ENCODE measurements at regions not wholly inside any gene's neighbourhood (a gene's known extent, or its start where the extent isn't known, plus 50 kb on each side); places are given as distances from the start of the nearest gene placed in this dataset.

- Histone ChIP-seq H3K9me3 (ENCODE audit: control insufficient read depth in 4 of 4, insufficient read depth in 3 of 4, low read length in 3 of 4) (peaks cover 0 to 3% (median 1%) of the 10 kb centered on the region in 4 donors), H3K4me3 (no peak overlapping the region), H3K9ac (ENCODE audit: insufficient read depth in 1 of 2, low read length in 2 of 2) (no peak overlapping the region), H3K36me3 (ENCODE audit: control insufficient read depth in 4 of 4, insufficient read depth in 4 of 4, low read length in 4 of 4) (no peaks in the 10 kb centered on the region), H3K27me3 (ENCODE audit: control insufficient read depth in 3 of 3, insufficient read depth in 3 of 3, low read length in 2 of 3) (peaks cover 0 to under 1% (median 0%) of the 10 kb centered on the region in 3 donors), H3K4me1 (ENCODE audit: control insufficient read depth in 5 of 5, insufficient read depth in 5 of 5, low read length in 5 of 5) (no peaks in the 10 kb centered on the region), H3K27ac (ENCODE audit: low read depth in 1 of 2, low read length in 1 of 2) (no peak overlapping the region)
- 87% methylated on average over 10 of the region's 10 CpGs for WGBS, 2 donors
- TF ChIP-seq CTCF (IDR thresholded peaks at IDR 0.05; ENCODE audit: control extremely low read depth, extremely low read depth), result no peak
- DNase-seq (no peak), ATAC-seq (ENCODE audit: insufficient read depth, low FRiP score) (no peak)
These were observed 423.8 kb upstream of the MKI67 start for GRCh38 chr10:128550045-128550444.

- no peak for DNase-seq
- Histone ChIP-seq H3K27me3 (ENCODE audit: control insufficient read depth in 3 of 3, insufficient read depth in 3 of 3, low read length in 2 of 3) (peaks cover 0 to 4% (median 0%) of the 10 kb centered on the region in 3 donors), H3K4me3 (no peak overlapping the region), H3K9ac (ENCODE audit: insufficient read depth in 1 of 2, low read length in 2 of 2) (no peak overlapping the region), H3K9me3 (ENCODE audit: control insufficient read depth in 4 of 4, insufficient read depth in 3 of 4, low read length in 3 of 4) (peaks cover 0 to 3% (median 1%) of the 10 kb centered on the region in 4 donors), H3K36me3 (ENCODE audit: control insufficient read depth in 4 of 4, insufficient read depth in 4 of 4, low read length in 4 of 4) (no peaks in the 10 kb centered on the region), H3K27ac (ENCODE audit: low read depth in 1 of 2, low read length in 1 of 2) (no peak overlapping the region), H3K4me1 (ENCODE audit: control insufficient read depth in 5 of 5, insufficient read depth in 5 of 5, low read length in 5 of 5) (no peaks in the 10 kb centered on the region)
- TF ChIP-seq CTCF (IDR thresholded peaks at IDR 0.05; ENCODE audit: control extremely low read depth, extremely low read depth), result no peak
- WGBS, 2 donors, result 83 to 88% methylated on average over 7 of the region's 7 CpGs
- no peak for ATAC-seq (ENCODE audit: insufficient read depth, low FRiP score)
These were observed 425.3 kb upstream of the MKI67 start for GRCh38 chr10:128551475-128551874.

- ATAC-seq (ENCODE audit: insufficient read depth, low FRiP score), result no peak
- H3K27ac ChIP-seq (ENCODE audit: low read depth in 1 of 2, low read length in 1 of 2), result no peak overlapping the region
- 64 to 85% methylated on average over 2 of the region's 2 CpGs for WGBS, 2 donors
These were observed 427.5 kb upstream of the MKI67 start for GRCh38 chr10:128553755-128554154.

More at GRCh38 chr10:128553755-128554154, 427.5 kb upstream of the MKI67 start:
- H3K9ac ChIP-seq (ENCODE audit: insufficient read depth in 1 of 2, low read length in 2 of 2), result no peak overlapping the region
- H3K4me1 ChIP-seq (ENCODE audit: control insufficient read depth in 5 of 5, insufficient read depth in 5 of 5, low read length in 5 of 5), result no peaks in the 10 kb centered on the region
- peaks cover 0 to 3% (median 1%) of the 10 kb centered on the region in 4 donors for H3K9me3 ChIP-seq (ENCODE audit: control insufficient read depth in 4 of 4, insufficient read depth in 3 of 4, low read length in 3 of 4)
- peaks cover 0 to 10% (median 0%) of the 10 kb centered on the region in 3 donors for H3K27me3 ChIP-seq (ENCODE audit: control insufficient read depth in 3 of 3, insufficient read depth in 3 of 3, low read length in 2 of 3)
- no peak overlapping the region for H3K4me3 ChIP-seq
- DNase-seq, result no peak
- no peaks in the 10 kb centered on the region for H3K36me3 ChIP-seq (ENCODE audit: control insufficient read depth in 4 of 4, insufficient read depth in 4 of 4, low read length in 4 of 4)
- TF ChIP-seq CTCF (IDR thresholded peaks at IDR 0.05; ENCODE audit: control extremely low read depth, extremely low read depth), result no peak

Data from lung (tissue), 11 donors.